Bronchial epithelial cell (primary cell): ENCODE measurements at regions not wholly inside any gene's neighbourhood (a gene's known extent, or its start where the extent isn't known, plus 50 kb on each side); places are given as distances from the start of the nearest gene placed in this dataset.
A peak's percentile ranks its signal among the peaks of the same experiment; 100 is the strongest.
"Not testable (repeated sequence)": the region's sequence is repeated elsewhere in the genome, so short reads cannot be mapped to it uniquely, and the experiment has no call there.

ENCODE experiments used
- DNase-seq: peaks from one replicate; pipeline ENCODE4 v3.0.0-alpha.2; 2010; ENCODE audit warnings: low read depth
- FAIRE-seq: peaks from 2 replicates; lab custom pipeline; 2011; peaks lifted over from hg19 to GRCh38; lab: Jason Lieb, UNC
- H3K27me3 ChIP-seq: 2 replicates; pipeline ENCODE4 v1.5.1; 2011; ENCODE audit warnings: low read length; ENCODE audit not compliant: control insufficient read depth, insufficient read depth
- H3K36me3 ChIP-seq: 2 replicates; pipeline ENCODE4 v1.5.1; 2011; ENCODE audit warnings: low read length; ENCODE audit not compliant: control insufficient read depth, insufficient read depth
- H3K4me3 ChIP-seq: 2 replicates; pipeline ENCODE4 v1.5.1; 2011; ENCODE audit warnings: mild to moderate bottlenecking, low read depth, low read length, control low read depth
- CTCF ChIP-seq: IDR thresholded peaks from 2 replicates; pipeline ENCODE4 v1.5.1; 2011; ENCODE audit warnings: mild to moderate bottlenecking, moderate library complexity, low read length, control low read depth, inconsistent platforms; ENCODE audit not compliant: insufficient read depth, severe bottlenecking

GRCh38 chr6:144515761-144516160 is 230.6 kb downstream of the UTRN start:
- Histone ChIP-seq H3K36me3 (peaks cover 2% of the 10 kb centered on the region), H3K27me3 (no peaks in the 10 kb centered on the region), H3K4me3 (no peak overlapping the region)
- no peak for FAIRE-seq
- DNase-seq = no peak
- no peak for TF ChIP-seq CTCF

GRCh38 chr6:144519426-144519825 is 234.3 kb downstream of the UTRN start:
- Histone ChIP-seq H3K4me3 (no peak overlapping the region), H3K27me3 (no peaks in the 10 kb centered on the region), H3K36me3 (no peaks in the 10 kb centered on the region)
- DNase-seq (no peak), FAIRE-seq (no peak)
- no peak for TF ChIP-seq CTCF

GRCh38 chr6:144528743-144529425 is 243.7 kb downstream of the UTRN start:
- peak; percentile 6 for DNase-seq
- FAIRE-seq = peak; percentile 36
- TF ChIP-seq CTCF = no peak

GRCh38 chr6:144530118-144530517 is 245.0 kb downstream of the UTRN start:
- no peaks in the 10 kb centered on the region for H3K27me3 ChIP-seq
- no peak for FAIRE-seq

More at GRCh38 chr6:144528743-144529425, 243.7 kb downstream of the UTRN start:
- H3K4me3 ChIP-seq = no peak overlapping the region
- no peaks in the 10 kb centered on the region for H3K27me3 ChIP-seq
- no peaks in the 10 kb centered on the region for H3K36me3 ChIP-seq

GRCh38 chr6:144532238-144532637 is 247.1 kb downstream of the UTRN start:
- H3K4me3 ChIP-seq, FAIRE-seq, H3K36me3 ChIP-seq, H3K27me3 ChIP-seq, DNase-seq: not testable (repeated sequence)

More at GRCh38 chr6:144530118-144530517, 245.0 kb downstream of the UTRN start:
- no peak for TF ChIP-seq CTCF
- no peak for DNase-seq
- H3K36me3 ChIP-seq = no peaks in the 10 kb centered on the region
- no peak overlapping the region for H3K4me3 ChIP-seq

- no peak overlapping the region for H3K4me3 ChIP-seq
- TF ChIP-seq CTCF = no peak
- H3K36me3 ChIP-seq = no peaks in the 10 kb centered on the region
- DNase-seq (no peak), FAIRE-seq (no peak)
- H3K27me3 ChIP-seq = no peaks in the 10 kb centered on the region
Observed at GRCh38 chr6:144534180-144534579, 249.0 kb downstream of the UTRN start.
